ENCODE measurements at regions not wholly inside any gene's neighbourhood (a gene's known extent, or its start where the extent isn't known, plus 50 kb on each side); places are given as distances from the start of the nearest gene placed in this dataset.

- no peak for TF ChIP-seq CTCF (IDR thresholded peaks at IDR 0.05)
- Histone ChIP-seq H3K9me3 (no peaks in the 10 kb centered on the region), H3K36me3 (no peaks in the 10 kb centered on the region), H3K27me3 (replicated peaks; ENCODE audit: insufficient read depth) (no peaks in the 10 kb centered on the region), H3K27ac (no peak overlapping the region), H3K4me3 (no peak overlapping the region), H3K4me1 (ENCODE audit: control insufficient read depth in 1 of 2, low read depth in 2 of 2) (no peaks in the 10 kb centered on the region)
- ATAC-seq (ENCODE audit: insufficient number of reproducible peaks, low FRiP score, low read depth) (no peak), DNase-seq (ENCODE audit: low spot score) (no peak)
These were observed 520.4 kb upstream of the ALCAM start for GRCh38 chr3:104846270-104846669.

- Histone ChIP-seq H3K36me3 (no peaks in the 10 kb centered on the region), H3K4me3 (no peak overlapping the region), H3K9me3 (no peaks in the 10 kb centered on the region), H3K4me1 (ENCODE audit: control insufficient read depth in 1 of 2, low read depth in 2 of 2) (no peaks in the 10 kb centered on the region), H3K27ac (no peak overlapping the region), H3K27me3 (replicated peaks; ENCODE audit: insufficient read depth) (no peaks in the 10 kb centered on the region)
- DNase-seq (ENCODE audit: low spot score) (no peak), ATAC-seq (ENCODE audit: insufficient number of reproducible peaks, low FRiP score, low read depth) (no peak)
- no peak for TF ChIP-seq CTCF (IDR thresholded peaks at IDR 0.05)
These were observed 517.6 kb upstream of the ALCAM start for GRCh38 chr3:104849070-104849469.

GRCh38 chr3:104854468-104854867, 512.2 kb upstream of the ALCAM start:
- no peak for TF ChIP-seq CTCF (IDR thresholded peaks at IDR 0.05)
- no peak overlapping the region for H3K4me3 ChIP-seq
- H3K4me1 ChIP-seq (ENCODE audit: control insufficient read depth in 1 of 2, low read depth in 2 of 2) = no peaks in the 10 kb centered on the region
- no peak for DNase-seq (ENCODE audit: low spot score)
- no peak overlapping the region for H3K27ac ChIP-seq
- H3K27me3 ChIP-seq (replicated peaks; ENCODE audit: insufficient read depth) = no peaks in the 10 kb centered on the region
- H3K9me3 ChIP-seq = no peaks in the 10 kb centered on the region
- H3K36me3 ChIP-seq = no peaks in the 10 kb centered on the region
- no peak for ATAC-seq (ENCODE audit: insufficient number of reproducible peaks, low FRiP score, low read depth)

GRCh38 chr3:104855702-104856101, 511.0 kb upstream of the ALCAM start:
- Histone ChIP-seq H3K27me3 (replicated peaks; ENCODE audit: insufficient read depth) (no peaks in the 10 kb centered on the region), H3K4me3 (no peak overlapping the region), H3K36me3 (no peaks in the 10 kb centered on the region), H3K4me1 (ENCODE audit: control insufficient read depth in 1 of 2, low read depth in 2 of 2) (no peaks in the 10 kb centered on the region), H3K27ac (no peak overlapping the region), H3K9me3 (no peaks in the 10 kb centered on the region)
- no peak for TF ChIP-seq CTCF (IDR thresholded peaks at IDR 0.05)
- no peak for ATAC-seq (ENCODE audit: insufficient number of reproducible peaks, low FRiP score, low read depth)
- DNase-seq (ENCODE audit: low spot score) = no peak

- Histone ChIP-seq H3K27ac (no peak overlapping the region), H3K9me3 (no peaks in the 10 kb centered on the region), H3K4me3 (no peak overlapping the region), H3K27me3 (replicated peaks; ENCODE audit: insufficient read depth) (no peaks in the 10 kb centered on the region), H3K36me3 (no peaks in the 10 kb centered on the region), H3K4me1 (ENCODE audit: control insufficient read depth in 1 of 2, low read depth in 2 of 2) (no peaks in the 10 kb centered on the region)
- ATAC-seq (ENCODE audit: insufficient number of reproducible peaks, low FRiP score, low read depth) = no peak
- TF ChIP-seq CTCF (IDR thresholded peaks at IDR 0.05) = no peak
- no peak for DNase-seq (ENCODE audit: low spot score)
These were observed 510.0 kb upstream of the ALCAM start for GRCh38 chr3:104856741-104857140.

Data from thoracic aorta (tissue), 2 donors.